ENCODE measurements at regions not wholly inside any gene's neighbourhood (a gene's known extent, or its start where the extent isn't known, plus 50 kb on each side); places are given as distances from the start of the nearest gene placed in this dataset.

DNA sequence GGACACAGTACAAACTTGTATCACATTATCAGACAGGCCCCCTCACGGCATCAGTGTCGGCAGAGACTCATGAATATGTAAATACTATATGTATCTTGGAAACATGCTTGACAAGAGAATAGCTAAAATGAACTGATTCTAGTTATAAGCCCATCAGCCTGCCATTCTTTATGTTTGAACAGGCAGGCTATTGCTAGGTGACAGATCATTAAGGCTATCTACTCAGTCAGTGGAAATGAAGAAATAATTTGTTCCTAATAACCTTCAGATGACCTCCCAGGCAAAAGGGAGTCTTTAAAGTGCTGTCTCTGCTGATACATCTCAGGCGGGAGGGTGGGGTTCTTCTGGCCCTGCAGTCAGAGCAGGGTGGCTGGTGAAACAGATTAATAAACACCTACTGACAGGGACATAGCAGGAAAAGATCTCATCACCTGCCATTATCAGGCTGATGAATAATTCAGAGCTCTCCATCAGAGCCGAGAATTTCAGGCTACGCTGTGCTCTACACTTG is 394.2 kb downstream of the RASEF start:
- Histone ChIP-seq H3K4me2 (ENCODE audit: low read length) (no peak overlapping the region), H3K9me3 (ENCODE audit: control insufficient read depth in 1 of 2, insufficient read depth in 1 of 2, low read depth in 1 of 2, low read length in 2 of 2) (peaks cover 0 to 6% of the 10 kb centered on the region in 2 experiments; a peak in 1 of 4 replicates), H3K27me3 (ENCODE audit: insufficient read depth, low read length) (no peaks in the 10 kb centered on the region), H3K4me3 (replicated peaks in 1 of 2; ENCODE audit: low read depth in 1 of 2, low read length in 2 of 2) (no peak overlapping the region), H3K36me3 (ENCODE audit: control insufficient read depth in 1 of 2, insufficient read depth in 2 of 2, low read length in 2 of 2) (no peaks in the 10 kb centered on the region), H3K9me2 (ENCODE audit: insufficient read depth) (no peaks in the 10 kb centered on the region), H3K27ac (ENCODE audit: low read depth, low read length) (no peak overlapping the region), H3K4me1 (ENCODE audit: control insufficient read depth in 1 of 2, insufficient read depth in 2 of 2, low read length in 2 of 2) (no peaks in the 10 kb centered on the region), H3K79me2 (ENCODE audit: insufficient read depth, low read length) (no peaks in the 10 kb centered on the region), H4K20me1 (ENCODE audit: insufficient read depth) (no peaks in the 10 kb centered on the region), H3K9ac (ENCODE audit: low read length) (no peak overlapping the region), H2AFZ (ENCODE audit: low read depth, low read length, poor library complexity, severe bottlenecking) (no peak overlapping the region)
- no TSS peak for BruUV-seq (replicated peaks)
- DNase-seq (ENCODE audit: low read depth, low spot score) (no peak), ATAC-seq (no peak)
- ChIA-PET POLR2A (no interaction called here), CTCF (no interaction called here), RAD21 (ENCODE audit: low non-redundant PET in 1 of 2, low total read pairs in 2 of 2, uncharacterized antibody in 2 of 2, unreplicated experiment in 2 of 2) (no interaction called here)
- intact Hi-C loops (cut with micrococcal nuclease), result no loop called here
- no peak for TF ChIP-seq POLR2A (IDR thresholded peaks at IDR 0.05; ENCODE audit: borderline replicate concordance, extremely low read depth, insufficient read depth, insufficient read length)
- TF ChIP-seq ZFX (IDR thresholded peaks at IDR 0.05), result no peak
- TF ChIP-seq ELF1 (IDR thresholded peaks at IDR 0.05; ENCODE audit: borderline replicate concordance, low read depth), result no peak
- TF ChIP-seq SRF (IDR thresholded peaks at IDR 0.05; ENCODE audit: low read depth), result no peak
- no peak for TF ChIP-seq ZNF274 (IDR thresholded peaks at IDR 0.05; ENCODE audit: low read depth, low read length)
- no peak for TF ChIP-seq YY1 (IDR thresholded peaks at IDR 0.05; ENCODE audit: extremely low read depth, insufficient replicate concordance, low read depth, low read length)
- no peak for TF ChIP-seq TCF7L2 (IDR thresholded peaks at IDR 0.05; ENCODE audit: borderline replicate concordance, extremely low read depth, insufficient read depth, insufficient read length)
- no peak for TF ChIP-seq JUND (IDR thresholded peaks at IDR 0.05)
- TF ChIP-seq, protein P1, sequence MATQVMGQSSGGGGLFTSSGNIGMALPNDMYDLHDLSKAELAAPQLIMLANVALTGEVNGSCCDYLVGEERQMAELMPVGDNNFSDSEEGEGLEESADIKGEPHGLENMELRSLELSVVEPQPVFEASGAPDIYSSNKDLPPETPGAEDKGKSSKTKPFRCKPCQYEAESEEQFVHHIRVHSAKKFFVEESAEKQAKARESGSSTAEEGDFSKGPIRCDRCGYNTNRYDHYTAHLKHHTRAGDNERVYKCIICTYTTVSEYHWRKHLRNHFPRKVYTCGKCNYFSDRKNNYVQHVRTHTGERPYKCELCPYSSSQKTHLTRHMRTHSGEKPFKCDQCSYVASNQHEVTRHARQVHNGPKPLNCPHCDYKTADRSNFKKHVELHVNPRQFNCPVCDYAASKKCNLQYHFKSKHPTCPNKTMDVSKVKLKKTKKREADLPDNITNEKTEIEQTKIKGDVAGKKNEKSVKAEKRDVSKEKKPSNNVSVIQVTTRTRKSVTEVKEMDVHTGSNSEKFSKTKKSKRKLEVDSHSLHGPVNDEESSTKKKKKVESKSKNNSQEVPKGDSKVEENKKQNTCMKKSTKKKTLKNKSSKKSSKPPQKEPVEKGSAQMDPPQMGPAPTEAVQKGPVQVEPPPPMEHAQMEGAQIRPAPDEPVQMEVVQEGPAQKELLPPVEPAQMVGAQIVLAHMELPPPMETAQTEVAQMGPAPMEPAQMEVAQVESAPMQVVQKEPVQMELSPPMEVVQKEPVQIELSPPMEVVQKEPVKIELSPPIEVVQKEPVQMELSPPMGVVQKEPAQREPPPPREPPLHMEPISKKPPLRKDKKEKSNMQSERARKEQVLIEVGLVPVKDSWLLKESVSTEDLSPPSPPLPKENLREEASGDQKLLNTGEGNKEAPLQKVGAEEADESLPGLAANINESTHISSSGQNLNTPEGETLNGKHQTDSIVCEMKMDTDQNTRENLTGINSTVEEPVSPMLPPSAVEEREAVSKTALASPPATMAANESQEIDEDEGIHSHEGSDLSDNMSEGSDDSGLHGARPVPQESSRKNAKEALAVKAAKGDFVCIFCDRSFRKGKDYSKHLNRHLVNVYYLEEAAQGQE (IDR thresholded peaks at IDR 0.05; ENCODE audit: low read depth), result no peak
- TF ChIP-seq CBX3 (IDR thresholded peaks at IDR 0.05; ENCODE audit: low read depth), result no peak
- TF ChIP-seq POLR2AphosphoS5 (IDR thresholded peaks at IDR 0.05; ENCODE audit: low read depth, low read length), result no peak
- TF ChIP-seq, protein P2, sequence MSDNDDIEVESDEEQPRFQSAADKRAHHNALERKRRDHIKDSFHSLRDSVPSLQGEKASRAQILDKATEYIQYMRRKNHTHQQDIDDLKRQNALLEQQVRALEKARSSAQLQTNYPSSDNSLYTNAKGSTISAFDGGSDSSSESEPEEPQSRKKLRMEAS (IDR thresholded peaks at IDR 0.05), result no peak
- TF ChIP-seq FOSL1 (IDR thresholded peaks at IDR 0.05; ENCODE audit: low read depth), result no peak
- no peak for TF ChIP-seq EGR1 (IDR thresholded peaks at IDR 0.05; ENCODE audit: low read depth)
